KMS-11 (cell line): ENCODE measurements at regions not wholly inside any gene's neighbourhood (a gene's known extent, or its start where the extent isn't known, plus 50 kb on each side); places are given as distances from the start of the nearest gene placed in this dataset.

Experiments
- H2AFZ ChIP-seq: fragments of 200-600 bp; sonication (generic); 2 replicates; pipeline ENCODE4 v1.6.1; 2016; ENCODE audit warnings: antibody characterized with exemption, mixed run types, low read depth
- H3K27ac ChIP-seq: fragments of 200-600 bp; sonication (generic); 2 replicates; pipeline ENCODE4 v1.6.1; 2016; ENCODE audit warnings: mild to moderate bottlenecking, mixed run types
- H3K27me3 ChIP-seq: fragments of 200-600 bp; sonication (generic); 2 replicates; pipeline ENCODE4 v1.6.1; 2017; ENCODE audit warnings: mild to moderate bottlenecking, low read depth, mixed run types, moderate library complexity; ENCODE audit not compliant: insufficient read depth
- H3K36me3 ChIP-seq: fragments of 200-600 bp; sonication (generic); 2 replicates; pipeline ENCODE4 v1.6.1; 2017; ENCODE audit warnings: mild to moderate bottlenecking, mixed run types; ENCODE audit not compliant: insufficient read depth
- H3K4me1 ChIP-seq: fragments of 200-600 bp; sonication (generic); 2 replicates; pipeline ENCODE4 v1.6.1; 2016; ENCODE audit warnings: mild to moderate bottlenecking, low read depth, mixed run types; ENCODE audit not compliant: poor library complexity, severe bottlenecking
- H3K4me2 ChIP-seq: fragments of 200-600 bp; sonication (generic); 2 replicates; pipeline ENCODE4 v1.7.0; 2016; ENCODE audit warnings: mild to moderate bottlenecking, mixed run types
- H3K4me3 ChIP-seq: fragments of 200-600 bp; sonication (generic); IDR thresholded peaks from 2 replicates; pipeline ENCODE4 v1.6.1; 2017; ENCODE audit warnings: low read depth, low read length, mixed read lengths; ENCODE audit not compliant: insufficient read depth
- H3K79me2 ChIP-seq: fragments of 200-600 bp; sonication (generic); 2 replicates; pipeline ENCODE4 v1.6.1; 2016; ENCODE audit warnings: low read depth, mixed run types; ENCODE audit not compliant: insufficient read depth
- H3K9ac ChIP-seq: fragments of 200-600 bp; sonication (generic); 2 replicates; pipeline ENCODE4 v1.6.1; 2016; ENCODE audit warnings: mild to moderate bottlenecking, mixed run types
- H4K20me1 ChIP-seq: fragments of 200-600 bp; sonication (generic); 2 replicates; pipeline ENCODE4 v1.6.1; 2016; ENCODE audit warnings: mild to moderate bottlenecking, mixed run types; ENCODE audit not compliant: insufficient read depth
- TF ChIP-seq, protein P1 (sequence below): fragments of 200-600 bp; sonication (generic); conservative IDR thresholded peaks from 2 replicates; pipeline ENCODE4 v1.6.1; 2017; ENCODE audit warnings: low read depth, mild to moderate bottlenecking, antibody characterized with exemption, low read length, moderate library complexity, mixed read lengths

GRCh38 chrX:42946544-42947194 lies 168.7 kb upstream of the PPP1R2C start:
- Histone ChIP-seq H3K27me3 (no peaks in the 10 kb centered on the region), H3K27ac (peak overlapping the region; percentile 99; the same call in 1 of the 2 replicates), H3K9ac (no peak overlapping the region), H3K4me3 (no peak overlapping the region), H3K4me1 (peaks cover 97% of the 10 kb centered on the region), H3K36me3 (no peaks in the 10 kb centered on the region), H4K20me1 (no peaks in the 10 kb centered on the region), H3K79me2 (no peaks in the 10 kb centered on the region), H2AFZ (no peak overlapping the region), H3K4me2 (peak overlapping the region; percentile 30; the same call in 1 of the 2 replicates)
- TF ChIP-seq, protein P1, sequence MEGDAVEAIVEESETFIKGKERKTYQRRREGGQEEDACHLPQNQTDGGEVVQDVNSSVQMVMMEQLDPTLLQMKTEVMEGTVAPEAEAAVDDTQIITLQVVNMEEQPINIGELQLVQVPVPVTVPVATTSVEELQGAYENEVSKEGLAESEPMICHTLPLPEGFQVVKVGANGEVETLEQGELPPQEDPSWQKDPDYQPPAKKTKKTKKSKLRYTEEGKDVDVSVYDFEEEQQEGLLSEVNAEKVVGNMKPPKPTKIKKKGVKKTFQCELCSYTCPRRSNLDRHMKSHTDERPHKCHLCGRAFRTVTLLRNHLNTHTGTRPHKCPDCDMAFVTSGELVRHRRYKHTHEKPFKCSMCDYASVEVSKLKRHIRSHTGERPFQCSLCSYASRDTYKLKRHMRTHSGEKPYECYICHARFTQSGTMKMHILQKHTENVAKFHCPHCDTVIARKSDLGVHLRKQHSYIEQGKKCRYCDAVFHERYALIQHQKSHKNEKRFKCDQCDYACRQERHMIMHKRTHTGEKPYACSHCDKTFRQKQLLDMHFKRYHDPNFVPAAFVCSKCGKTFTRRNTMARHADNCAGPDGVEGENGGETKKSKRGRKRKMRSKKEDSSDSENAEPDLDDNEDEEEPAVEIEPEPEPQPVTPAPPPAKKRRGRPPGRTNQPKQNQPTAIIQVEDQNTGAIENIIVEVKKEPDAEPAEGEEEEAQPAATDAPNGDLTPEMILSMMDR, result no peak

GRCh38 chrX:42948723-42949657 lies 171.0 kb upstream of the PPP1R2C start:
- H4K20me1 ChIP-seq, result no peaks in the 10 kb centered on the region
- no peaks in the 10 kb centered on the region for H3K79me2 ChIP-seq
- peaks cover 84% of the 10 kb centered on the region for H3K4me1 ChIP-seq
- H3K4me2 ChIP-seq, result peak overlapping the region; percentile 78
- peak overlapping the region; percentile 79 for H3K27ac ChIP-seq
- H3K4me3 ChIP-seq, result no peak overlapping the region
- TF ChIP-seq, protein P1, result no peak
- H3K9ac ChIP-seq, result 0 out of 2 replicates have a peak overlapping the region, but pooled peaks have one; percentile 7
- peak overlapping the region; percentile 58 for H2AFZ ChIP-seq
- H3K27me3 ChIP-seq, result no peaks in the 10 kb centered on the region
- no peaks in the 10 kb centered on the region for H3K36me3 ChIP-seq

DNA sequence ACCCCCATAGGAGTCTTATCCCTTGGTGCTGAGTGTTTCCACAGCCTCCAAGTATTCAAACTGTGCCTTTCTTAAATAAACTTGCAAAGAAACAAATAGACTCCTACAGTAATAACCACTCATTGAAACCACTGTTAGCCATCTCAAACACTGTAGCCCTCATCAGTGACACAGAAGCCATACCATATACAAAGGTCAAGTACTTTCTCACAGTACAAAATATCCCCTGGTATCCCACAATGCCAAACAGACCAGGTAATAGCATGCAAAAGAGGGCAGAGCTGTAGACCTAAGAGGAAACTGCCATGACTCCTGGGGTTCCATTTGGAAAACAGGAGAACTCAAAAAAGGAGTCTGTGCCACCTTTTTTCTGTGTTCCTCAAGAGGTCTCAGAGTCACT lies 173.8 kb upstream of the PPP1R2C start:
- TF ChIP-seq, protein P1, result no peak
- H2AFZ ChIP-seq, result peak overlapping the region; percentile 34; the same call in 1 of the 2 replicates

DNA sequence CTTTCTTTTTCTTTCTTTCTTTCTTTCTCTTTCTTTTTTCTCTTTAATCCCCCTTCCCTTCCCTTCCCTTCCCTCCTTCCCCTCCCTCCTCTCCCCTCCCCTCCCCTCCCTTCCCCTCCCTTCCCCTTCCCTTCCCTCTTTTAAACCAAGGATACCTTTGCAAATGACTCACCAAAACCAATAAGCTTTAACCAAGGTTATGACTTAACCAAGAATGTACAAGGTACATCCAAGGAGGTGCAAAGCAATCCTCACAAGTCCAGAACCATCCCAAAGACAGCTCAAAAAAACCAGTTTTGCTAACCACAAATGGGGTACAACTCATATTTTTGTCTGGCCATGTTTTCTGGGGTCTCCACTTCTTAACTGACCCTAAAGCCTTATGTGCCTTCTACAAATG lies 174.7 kb upstream of the PPP1R2C start:
- no peak overlapping the region for H3K27ac ChIP-seq
- no peaks in the 10 kb centered on the region for H4K20me1 ChIP-seq
- no peaks in the 10 kb centered on the region for H3K79me2 ChIP-seq
- H3K27me3 ChIP-seq, result no peaks in the 10 kb centered on the region
- H3K4me1 ChIP-seq, result peaks cover 67% of the 10 kb centered on the region
- H3K4me2 ChIP-seq, result no peak overlapping the region
- TF ChIP-seq, protein P1, result no peak
- H3K36me3 ChIP-seq, result no peaks in the 10 kb centered on the region
- H3K9ac ChIP-seq, result no peak overlapping the region
- H2AFZ ChIP-seq, result no peak overlapping the region
- H3K4me3 ChIP-seq, result no peak overlapping the region

More for the DNA sequence above, 173.8 kb upstream of the PPP1R2C start:
- Histone ChIP-seq H3K36me3 (no peaks in the 10 kb centered on the region), H3K79me2 (no peaks in the 10 kb centered on the region), H3K27ac (no peak overlapping the region; the same call in 1 of the 2 replicates), H4K20me1 (no peaks in the 10 kb centered on the region), H3K4me1 (peaks cover 76% of the 10 kb centered on the region), H3K4me3 (no peak overlapping the region), H3K27me3 (no peaks in the 10 kb centered on the region), H3K4me2 (peak overlapping the region; percentile 78; the same call in 1 of the 2 replicates), H3K9ac (no peak overlapping the region)
